ENCODE measurements at regions not wholly inside any gene's neighbourhood (a gene's known extent, or its start where the extent isn't known, plus 50 kb on each side); places are given as distances from the start of the nearest gene placed in this dataset.

- Mint-ChIP-seq H3K4me3 (no peak overlapping the region), H3K9me3 (no peaks in the 10 kb centered on the region), H3K27ac (no peak overlapping the region), H3K27me3 (peaks cover 13% of the 10 kb centered on the region), H3K36me3 (ENCODE audit: low read depth) (no peaks in the 10 kb centered on the region), H3K4me1 (ENCODE audit: low read depth) (no peaks in the 10 kb centered on the region)
- DNase-seq, result no peak
Observed at GRCh38 chr19:29399804-29400203, 126.0 kb upstream of the VSTM2B start.

- no peaks in the 10 kb centered on the region for H3K4me1 Mint-ChIP-seq (ENCODE audit: low read depth)
- peaks cover 7% of the 10 kb centered on the region for H3K27me3 Mint-ChIP-seq
- H3K27ac Mint-ChIP-seq, result no peak overlapping the region
- no peaks in the 10 kb centered on the region for H3K36me3 Mint-ChIP-seq (ENCODE audit: low read depth)
- H3K4me3 Mint-ChIP-seq, result no peak overlapping the region
- DNase-seq, result no peak
- H3K9me3 Mint-ChIP-seq, result no peaks in the 10 kb centered on the region
Observed at GRCh38 chr19:29400917-29401711, 124.7 kb upstream of the VSTM2B start.

- Mint-ChIP-seq H3K9me3 (no peaks in the 10 kb centered on the region), H3K27me3 (peaks cover 10% of the 10 kb centered on the region), H3K4me1 (ENCODE audit: low read depth) (no peaks in the 10 kb centered on the region), H3K4me3 (no peak overlapping the region), H3K27ac (no peak overlapping the region), H3K36me3 (ENCODE audit: low read depth) (no peaks in the 10 kb centered on the region)
- no peak for DNase-seq
Observed at GRCh38 chr19:29401712-29402421, 123.9 kb upstream of the VSTM2B start.

- no peaks in the 10 kb centered on the region for H3K4me1 Mint-ChIP-seq (ENCODE audit: low read depth)
- no peaks in the 10 kb centered on the region for H3K9me3 Mint-ChIP-seq
- DNase-seq, result no peak
- no peak overlapping the region for H3K4me3 Mint-ChIP-seq
- H3K27me3 Mint-ChIP-seq, result peaks cover 10% of the 10 kb centered on the region
- H3K27ac Mint-ChIP-seq, result no peak overlapping the region
- no peaks in the 10 kb centered on the region for H3K36me3 Mint-ChIP-seq (ENCODE audit: low read depth)
Observed at GRCh38 chr19:29402563-29402962, 123.2 kb upstream of the VSTM2B start.

- DNase-seq, result no peak
- H3K27me3 Mint-ChIP-seq, result peaks cover 10% of the 10 kb centered on the region
- H3K4me1 Mint-ChIP-seq (ENCODE audit: low read depth), result no peaks in the 10 kb centered on the region
- H3K36me3 Mint-ChIP-seq (ENCODE audit: low read depth), result no peaks in the 10 kb centered on the region
- no peaks in the 10 kb centered on the region for H3K9me3 Mint-ChIP-seq
- H3K27ac Mint-ChIP-seq, result no peak overlapping the region
- no peak overlapping the region for H3K4me3 Mint-ChIP-seq
Observed at GRCh38 chr19:29404015-29404414, 121.8 kb upstream of the VSTM2B start.

GRCh38 chr19:29404951-29405727, 120.7 kb upstream of the VSTM2B start:
- Mint-ChIP-seq H3K27me3 (peaks cover 10% of the 10 kb centered on the region), H3K9me3 (no peaks in the 10 kb centered on the region), H3K4me1 (ENCODE audit: low read depth) (no peaks in the 10 kb centered on the region), H3K4me3 (no peak overlapping the region), H3K27ac (no peak overlapping the region), H3K36me3 (ENCODE audit: low read depth) (no peaks in the 10 kb centered on the region)
- DNase-seq, result no peak

- H3K27ac Mint-ChIP-seq, result no peak overlapping the region
- H3K27me3 Mint-ChIP-seq, result peaks cover 10% of the 10 kb centered on the region
- H3K36me3 Mint-ChIP-seq (ENCODE audit: low read depth), result no peaks in the 10 kb centered on the region
- H3K4me1 Mint-ChIP-seq (ENCODE audit: low read depth), result no peaks in the 10 kb centered on the region
- H3K9me3 Mint-ChIP-seq, result no peaks in the 10 kb centered on the region
- no peak overlapping the region for H3K4me3 Mint-ChIP-seq
- no peak for DNase-seq
Observed at GRCh38 chr19:29405728-29405995, 120.1 kb upstream of the VSTM2B start.

GRCh38 chr19:29409076-29409862, 116.5 kb upstream of the VSTM2B start:
- H3K4me3 Mint-ChIP-seq, result no peak overlapping the region
- H3K9me3 Mint-ChIP-seq, result no peaks in the 10 kb centered on the region
- H3K36me3 Mint-ChIP-seq (ENCODE audit: low read depth), result no peaks in the 10 kb centered on the region
- no peaks in the 10 kb centered on the region for H3K4me1 Mint-ChIP-seq (ENCODE audit: low read depth)
- DNase-seq, result no peak
- H3K27ac Mint-ChIP-seq, result no peak overlapping the region
- H3K27me3 Mint-ChIP-seq, result peaks cover 10% of the 10 kb centered on the region

GRCh38 chr19:29410601-29411000, 115.2 kb upstream of the VSTM2B start:
- Mint-ChIP-seq H3K27me3 (peaks cover 7% of the 10 kb centered on the region), H3K9me3 (no peaks in the 10 kb centered on the region), H3K36me3 (ENCODE audit: low read depth) (no peaks in the 10 kb centered on the region), H3K4me1 (ENCODE audit: low read depth) (no peaks in the 10 kb centered on the region), H3K27ac (no peak overlapping the region), H3K4me3 (no peak overlapping the region)
- DNase-seq, result no peak

GRCh38 chr19:29411113-29411581, 114.6 kb upstream of the VSTM2B start:
- no peaks in the 10 kb centered on the region for H3K9me3 Mint-ChIP-seq
- H3K4me1 Mint-ChIP-seq (ENCODE audit: low read depth), result no peaks in the 10 kb centered on the region
- H3K27me3 Mint-ChIP-seq, result peaks cover 3% of the 10 kb centered on the region
- no peak for DNase-seq
- H3K4me3 Mint-ChIP-seq, result no peak overlapping the region
- no peaks in the 10 kb centered on the region for H3K36me3 Mint-ChIP-seq (ENCODE audit: low read depth)
- no peak overlapping the region for H3K27ac Mint-ChIP-seq

GRCh38 chr19:29413435-29413834, 112.4 kb upstream of the VSTM2B start:
- Mint-ChIP-seq H3K36me3 (ENCODE audit: low read depth) (no peaks in the 10 kb centered on the region), H3K27me3 (no peaks in the 10 kb centered on the region), H3K9me3 (no peaks in the 10 kb centered on the region), H3K27ac (no peak overlapping the region), H3K4me1 (ENCODE audit: low read depth) (no peaks in the 10 kb centered on the region), H3K4me3 (no peak overlapping the region)
- no peak for DNase-seq

- Mint-ChIP-seq H3K27me3 (peaks cover 3% of the 10 kb centered on the region), H3K9me3 (no peaks in the 10 kb centered on the region), H3K4me1 (ENCODE audit: low read depth) (no peaks in the 10 kb centered on the region), H3K27ac (no peak overlapping the region), H3K36me3 (ENCODE audit: low read depth) (no peaks in the 10 kb centered on the region), H3K4me3 (no peak overlapping the region)
- no peak for DNase-seq
Observed at GRCh38 chr19:29415507-29415906, 110.3 kb upstream of the VSTM2B start.

GRCh38 chr19:29417048-29417447, 108.7 kb upstream of the VSTM2B start:
- Mint-ChIP-seq H3K27ac (no peak overlapping the region), H3K4me3 (no peak overlapping the region), H3K9me3 (no peaks in the 10 kb centered on the region), H3K4me1 (ENCODE audit: low read depth) (no peaks in the 10 kb centered on the region), H3K36me3 (ENCODE audit: low read depth) (no peaks in the 10 kb centered on the region), H3K27me3 (peaks cover 3% of the 10 kb centered on the region)
- DNase-seq, result no peak

GRCh38 chr19:29418201-29418600, 107.6 kb upstream of the VSTM2B start:
- H3K4me3 Mint-ChIP-seq, result no peak overlapping the region
- no peaks in the 10 kb centered on the region for H3K9me3 Mint-ChIP-seq

More at GRCh38 chr19:29418201-29418600, 107.6 kb upstream of the VSTM2B start:
- peaks cover 3% of the 10 kb centered on the region for H3K27me3 Mint-ChIP-seq
- no peaks in the 10 kb centered on the region for H3K36me3 Mint-ChIP-seq (ENCODE audit: low read depth)
- H3K27ac Mint-ChIP-seq, result no peak overlapping the region
- no peak for DNase-seq
- no peaks in the 10 kb centered on the region for H3K4me1 Mint-ChIP-seq (ENCODE audit: low read depth)
